ENCODE measurements at regions not wholly inside any gene's neighbourhood (a gene's known extent, or its start where the extent isn't known, plus 50 kb on each side); places are given as distances from the start of the nearest gene placed in this dataset.

GRCh38 chr15:87566236-87566635 is 690.3 kb downstream of the NTRK3 start:
- no peak for TF ChIP-seq CTCF (IDR thresholded peaks at IDR 0.05; ENCODE audit: extremely low read depth, insufficient read depth, missing control alignments)
- DNase-seq (ENCODE audit: low spot score): no peak
- in situ Hi-C loops (cut with MboI; ENCODE audit: low pct_unique_long_range_greater_than_20kb, low sequenced_read_pairs, unreplicated experiment): no loop called here

GRCh38 chr15:87564681-87565080 is 691.9 kb downstream of the NTRK3 start:
- in situ Hi-C loops (cut with MboI; ENCODE audit: low pct_unique_long_range_greater_than_20kb, low sequenced_read_pairs, unreplicated experiment): no loop called here
- no peak for DNase-seq (ENCODE audit: low spot score)
- no peak for TF ChIP-seq CTCF (IDR thresholded peaks at IDR 0.05; ENCODE audit: extremely low read depth, insufficient read depth, missing control alignments)

- no peak for TF ChIP-seq CTCF (IDR thresholded peaks at IDR 0.05; ENCODE audit: extremely low read depth, insufficient read depth, missing control alignments)
- in situ Hi-C loops (cut with MboI; ENCODE audit: low pct_unique_long_range_greater_than_20kb, low sequenced_read_pairs, unreplicated experiment): no loop called here
- no peak for DNase-seq (ENCODE audit: low spot score)
These were observed 692.7 kb downstream of the NTRK3 start for GRCh38 chr15:87563869-87564268.

- no peak for DNase-seq (ENCODE audit: low spot score)
- in situ Hi-C loops (cut with MboI; ENCODE audit: low pct_unique_long_range_greater_than_20kb, low sequenced_read_pairs, unreplicated experiment): no loop called here
- TF ChIP-seq CTCF (IDR thresholded peaks at IDR 0.05; ENCODE audit: extremely low read depth, insufficient read depth, missing control alignments): no peak
These were observed 694.3 kb downstream of the NTRK3 start for GRCh38 chr15:87562203-87562602.

GRCh38 chr15:87561641-87562040 is 694.9 kb downstream of the NTRK3 start:
- in situ Hi-C loops (cut with MboI; ENCODE audit: low pct_unique_long_range_greater_than_20kb, low sequenced_read_pairs, unreplicated experiment): no loop called here
- no peak for DNase-seq (ENCODE audit: low spot score)
- TF ChIP-seq CTCF (IDR thresholded peaks at IDR 0.05; ENCODE audit: extremely low read depth, insufficient read depth, missing control alignments): no peak

GRCh38 chr15:87557881-87558280 is 698.7 kb downstream of the NTRK3 start:
- no peak for TF ChIP-seq CTCF (IDR thresholded peaks at IDR 0.05; ENCODE audit: extremely low read depth, insufficient read depth, missing control alignments)
- in situ Hi-C loops (cut with MboI; ENCODE audit: low pct_unique_long_range_greater_than_20kb, low sequenced_read_pairs, unreplicated experiment): no loop called here
- DNase-seq (ENCODE audit: low spot score): no peak

DNA sequence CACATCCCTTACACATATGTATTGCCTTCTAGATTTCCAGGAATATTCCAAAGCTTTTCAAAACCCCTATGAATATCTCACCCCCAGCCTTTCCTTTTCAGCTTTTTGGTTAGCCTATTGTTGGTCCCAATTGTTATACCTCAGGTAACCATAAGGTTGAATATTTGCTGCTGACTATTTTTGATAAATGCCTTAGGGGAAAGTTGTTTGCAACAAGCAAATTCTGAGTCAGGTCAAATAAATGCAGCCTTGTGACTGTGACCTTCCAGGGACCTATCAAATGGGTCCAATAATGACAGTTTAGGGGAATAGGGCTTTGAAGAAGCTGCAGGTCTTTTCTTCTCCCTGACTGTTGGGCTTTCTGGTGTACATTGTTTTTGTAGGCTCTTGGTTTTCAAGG is 699.7 kb downstream of the NTRK3 start:
- DNase-seq (ENCODE audit: low spot score): no peak
- in situ Hi-C loops (cut with MboI; ENCODE audit: low pct_unique_long_range_greater_than_20kb, low sequenced_read_pairs, unreplicated experiment): no loop called here

More for the DNA sequence above, 699.7 kb downstream of the NTRK3 start:
- TF ChIP-seq CTCF (IDR thresholded peaks at IDR 0.05; ENCODE audit: extremely low read depth, insufficient read depth, missing control alignments): no peak
